ENCODE measurements at regions not wholly inside any gene's neighbourhood (a gene's known extent, or its start where the extent isn't known, plus 50 kb on each side); places are given as distances from the start of the nearest gene placed in this dataset.

GRCh38 chr17:33785281-33785680 lies 469.8 kb upstream of the CCL2 start:
- DNase-seq (no peak), ATAC-seq (ENCODE audit: low read depth) (no peak)
- Histone ChIP-seq H3K27ac (ENCODE audit: insufficient read depth, low read length) (no peak overlapping the region), H4K91ac (ENCODE audit: insufficient read depth, low read depth, low read length) (no peak overlapping the region), H2AK9ac (replicated peaks; ENCODE audit: low read depth, low read length, poor library complexity) (no peak overlapping the region), H4K5ac (ENCODE audit: low read depth, low read length) (no peak overlapping the region), H3K23ac (ENCODE audit: low read depth, low read length) (no peak overlapping the region), H3K9me1 (ENCODE audit: insufficient read depth, low read length) (no peaks in the 10 kb centered on the region), H3K9me3 (ENCODE audit: control insufficient read depth, insufficient read depth, low read length) (no peaks in the 10 kb centered on the region), H3K18ac (ENCODE audit: low read depth, low read length) (no peak overlapping the region), H3K4me1 (ENCODE audit: control insufficient read depth, insufficient read depth, low read length) (no peaks in the 10 kb centered on the region), H4K8ac (ENCODE audit: low read depth in 2 of 2, low read length in 2 of 2) (no peak overlapping the region), H2BK5ac (ENCODE audit: low read depth, low read length, poor library complexity, severe bottlenecking) (no peak overlapping the region), H2BK20ac (ENCODE audit: low read depth, low read length) (no peak overlapping the region), H2AK5ac (ENCODE audit: low read depth, low read length) (no peak overlapping the region), H2BK15ac (ENCODE audit: low read depth, low read length) (no peak overlapping the region), H3K27me3 (ENCODE audit: control insufficient read depth, insufficient read depth, low read length) (peaks cover 2% of the 10 kb centered on the region; the same call in 1 of the 2 replicates), H3K4me2 (ENCODE audit: low read depth, low read length) (no peak overlapping the region), H3K4me3 (ENCODE audit: insufficient read depth, low read depth, low read length) (no peak overlapping the region), H3K4ac (ENCODE audit: low read depth, low read length) (no peak overlapping the region), H3K79me1 (ENCODE audit: low read depth in 1 of 2, low read length in 2 of 2) (no peaks in the 10 kb centered on the region), H2BK120ac (ENCODE audit: low read depth, low read length) (no peak overlapping the region), H3K36me3 (ENCODE audit: control insufficient read depth, insufficient read depth, low read length) (no peaks in the 10 kb centered on the region), H3K9ac (ENCODE audit: low read depth, low read length) (no peak overlapping the region), H3K56ac (ENCODE audit: extremely low read depth, insufficient read depth, low read length) (no peak overlapping the region), H2AFZ (replicated peaks; ENCODE audit: low read length, poor library complexity) (no peak overlapping the region), H3K14ac (replicated peaks; ENCODE audit: low read depth, low read length) (no peak overlapping the region), H4K20me1 (ENCODE audit: insufficient read depth, low read length) (no peaks in the 10 kb centered on the region)
- POLR2A ChIA-PET (ENCODE audit: unreplicated experiment), result no interaction called here
- in situ Hi-C loops (cut with MboI; ENCODE audit: low sequenced_read_pairs), result no loop called here
- no TSS peak for BruUV-seq (replicated peaks)
- intact Hi-C loops (cut with micrococcal nuclease), result no loop called here
- TF ChIP-seq RCOR1 (IDR thresholded peaks at IDR 0.05; ENCODE audit: insufficient replicate concordance, low read length), result no peak
- TF ChIP-seq MAFK (IDR thresholded peaks at IDR 0.05; ENCODE audit: low read depth, low read length), result no peak
- TF ChIP-seq BHLHE40 (IDR thresholded peaks at IDR 0.05; ENCODE audit: low read depth, low read length), result no peak
- no peak for TF ChIP-seq USF2 (IDR thresholded peaks at IDR 0.05; ENCODE audit: low read depth, low read length)
- TF ChIP-seq SMC3 (IDR thresholded peaks at IDR 0.05; ENCODE audit: low read depth, low read length), result no peak
- TF ChIP-seq FOS (IDR thresholded peaks at IDR 0.05; ENCODE audit: low read depth, low read length), result no peak
- TF ChIP-seq CEBPB (IDR thresholded peaks at IDR 0.05; ENCODE audit: low read depth, low read length), result no peak
- TF ChIP-seq RFX5 (IDR thresholded peaks at IDR 0.05; ENCODE audit: low read depth, low read length), result no peak
- no peak for TF ChIP-seq MXI1 (IDR thresholded peaks at IDR 0.05; ENCODE audit: borderline replicate concordance, low read depth, low read length)
- TF ChIP-seq CTCF (conservative IDR thresholded peaks at IDR 0.05; ENCODE audit: low read depth, low read length), result no peak
- TF ChIP-seq ELK1 (IDR thresholded peaks at IDR 0.05; ENCODE audit: borderline replicate concordance, low read depth, low read length), result no peak
- no peak for TF ChIP-seq NFE2L2 (IDR thresholded peaks at IDR 0.05; ENCODE audit: low read depth, low read length)
- no peak for TF ChIP-seq POLR2A (IDR thresholded peaks at IDR 0.05; ENCODE audit: low read depth, low read length)
- no peak for TF ChIP-seq MAZ (IDR thresholded peaks at IDR 0.05; ENCODE audit: borderline replicate concordance, low read depth, low read length)
- no peak for TF ChIP-seq CHD1 (IDR thresholded peaks at IDR 0.05; ENCODE audit: low read depth, low read length)
- no peak for TF ChIP-seq RAD21 (IDR thresholded peaks at IDR 0.05; ENCODE audit: low read length)
- dilution Hi-C loops (cut with HindIII; ENCODE audit: low sequenced_read_pairs, unreplicated experiment), result no loop called here
- CTCF ChIA-PET, result interaction anchor here (1.2 kb wide), 1 partner anchor 576 kb away, joined by 4 read pairs; no protein-coding TSS in a partner anchor

Measured in IMR-90 (cell line).